NT2/D1 (cell line): ENCODE measurements at regions not wholly inside any gene's neighbourhood (a gene's known extent, or its start where the extent isn't known, plus 50 kb on each side); places are given as distances from the start of the nearest gene placed in this dataset.

Experiments used
- DNase-seq: peaks from one replicate; pipeline ENCODE4 v3.0.0-alpha.2; 2011; ENCODE audit warnings: low read depth, low spot score
- H3K27me3 ChIP-seq: 2 replicates; pipeline ENCODE4 v1.6.0; 2011; ENCODE audit warnings: mild to moderate bottlenecking; ENCODE audit not compliant: insufficient read length, insufficient read depth
- H3K36me3 ChIP-seq: 2 replicates; pipeline ENCODE4 v1.6.1; 2011; ENCODE audit warnings: mild to moderate bottlenecking, low read length, mixed read lengths; ENCODE audit not compliant: insufficient read depth, insufficient read length
- H3K4me1 ChIP-seq: 2 replicates; pipeline ENCODE4 v1.5.1; 2011; ENCODE audit not compliant: insufficient read depth, insufficient read length
- H3K4me3 ChIP-seq: 2 replicates; pipeline ENCODE4 v1.5.1; 2011; ENCODE audit warnings: low read depth; ENCODE audit not compliant: insufficient read length
- H3K9ac ChIP-seq: 2 replicates; pipeline ENCODE4 v1.6.0; 2011; ENCODE audit warnings: low read depth; ENCODE audit not compliant: insufficient read length
- H3K9me3 ChIP-seq: 2 replicates; pipeline ENCODE4 v1.5.1; 2011; ENCODE audit warnings: mild to moderate bottlenecking, low read length; ENCODE audit not compliant: insufficient read depth
- SUZ12 ChIP-seq: IDR thresholded peaks from 2 replicates; pipeline ENCODE4 v1.6.1; 2011; ENCODE audit not compliant: insufficient read length, insufficient read depth; ENCODE audit errors: extremely low read depth
- YY1 ChIP-seq: IDR thresholded peaks from 2 replicates; pipeline ENCODE4 v1.6.1; 2011; ENCODE audit not compliant: insufficient read length, insufficient read depth
- ZNF274 ChIP-seq: IDR thresholded peaks from 2 replicates; pipeline ENCODE4 v1.6.1; 2011; ENCODE audit warnings: mild to moderate bottlenecking, low read depth, low read length

DNA sequence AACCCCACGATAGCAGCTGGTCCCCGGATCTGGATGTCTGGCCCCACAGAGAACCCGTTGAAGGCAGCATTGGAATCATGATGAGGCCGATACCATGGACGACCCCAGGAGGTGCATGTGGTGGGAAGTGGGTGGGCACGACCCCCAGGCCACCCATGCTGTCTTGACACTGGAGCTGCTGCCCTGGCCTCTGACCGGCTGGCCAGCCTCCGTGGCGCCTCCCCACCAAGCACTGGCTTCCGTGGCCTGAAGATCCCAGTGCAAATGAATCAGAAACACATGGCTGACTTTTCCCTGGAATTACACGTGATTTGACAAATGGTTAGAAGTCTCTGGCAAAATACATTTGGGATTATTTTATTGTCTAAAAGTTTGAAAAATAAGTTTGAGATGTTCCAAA is 259.0 kb upstream of the IRX1 start:
- TF ChIP-seq ZNF274 (no peak), YY1 (no peak), SUZ12 (no peak)
- H3K4me3 ChIP-seq = no peak overlapping the region
- H3K9ac ChIP-seq = no peak overlapping the region
- H3K4me1 ChIP-seq = no peaks in the 10 kb centered on the region
- no peaks in the 10 kb centered on the region for H3K27me3 ChIP-seq
- H3K9me3 ChIP-seq = no peaks in the 10 kb centered on the region
- no peak for DNase-seq
- no peaks in the 10 kb centered on the region for H3K36me3 ChIP-seq

DNA sequence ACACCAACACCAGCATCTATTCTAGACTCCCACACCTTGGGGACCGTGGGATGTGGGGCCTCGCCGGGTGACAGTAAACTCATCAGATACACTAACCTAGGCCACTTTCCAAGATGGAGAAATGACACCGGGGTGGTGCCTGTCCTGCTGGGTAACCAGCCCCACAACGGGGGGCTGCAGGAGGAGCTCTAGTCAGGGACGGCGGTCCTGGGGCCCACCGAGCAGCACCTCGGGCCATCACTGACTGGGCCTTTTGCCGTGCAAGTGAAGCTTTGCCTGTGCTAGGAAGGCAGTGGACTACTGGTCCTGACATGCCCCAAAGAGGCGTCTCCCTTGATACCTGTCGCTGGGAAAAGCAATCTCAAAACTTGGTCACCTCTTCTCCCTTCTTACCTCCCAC is 260.3 kb upstream of the IRX1 start:
- no peak overlapping the region for H3K4me3 ChIP-seq
- no peaks in the 10 kb centered on the region for H3K27me3 ChIP-seq
- no peak for DNase-seq
- no peak for TF ChIP-seq ZNF274
- no peaks in the 10 kb centered on the region for H3K9me3 ChIP-seq
- H3K4me1 ChIP-seq = no peaks in the 10 kb centered on the region
- no peak overlapping the region for H3K9ac ChIP-seq
- H3K36me3 ChIP-seq = no peaks in the 10 kb centered on the region

DNA sequence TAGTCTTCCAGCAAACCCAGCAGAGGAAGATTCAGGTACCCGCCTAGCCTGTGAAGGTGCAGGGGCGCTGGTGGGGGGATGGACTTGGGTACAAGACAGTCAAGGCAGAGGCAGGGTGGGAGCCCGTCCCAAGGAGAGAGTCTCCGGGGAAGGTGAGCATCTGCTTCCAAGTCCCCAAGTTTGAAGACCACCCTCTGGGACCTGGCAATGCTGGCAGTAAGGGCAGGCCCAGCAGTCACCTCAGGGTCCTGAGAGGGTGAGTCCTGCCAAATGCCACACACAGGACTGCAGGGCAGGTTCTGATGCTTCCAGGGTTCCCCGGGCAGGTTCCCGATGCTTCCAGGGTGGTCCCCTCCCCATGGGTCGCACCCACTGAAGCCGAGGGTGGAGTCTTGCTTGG is 261.8 kb upstream of the IRX1 start:
- no peaks in the 10 kb centered on the region for H3K27me3 ChIP-seq
- H3K36me3 ChIP-seq = no peaks in the 10 kb centered on the region
- 0 out of 2 replicates have a peak, but pooled peaks cover 3% of the 10 kb centered on the region for H3K9me3 ChIP-seq
- no peak overlapping the region for H3K4me3 ChIP-seq
- no peak for TF ChIP-seq SUZ12
- no peak for TF ChIP-seq YY1
- TF ChIP-seq ZNF274 = no peak
- H3K9ac ChIP-seq = no peak overlapping the region
- no peak for DNase-seq
- H3K4me1 ChIP-seq = no peaks in the 10 kb centered on the region

DNA sequence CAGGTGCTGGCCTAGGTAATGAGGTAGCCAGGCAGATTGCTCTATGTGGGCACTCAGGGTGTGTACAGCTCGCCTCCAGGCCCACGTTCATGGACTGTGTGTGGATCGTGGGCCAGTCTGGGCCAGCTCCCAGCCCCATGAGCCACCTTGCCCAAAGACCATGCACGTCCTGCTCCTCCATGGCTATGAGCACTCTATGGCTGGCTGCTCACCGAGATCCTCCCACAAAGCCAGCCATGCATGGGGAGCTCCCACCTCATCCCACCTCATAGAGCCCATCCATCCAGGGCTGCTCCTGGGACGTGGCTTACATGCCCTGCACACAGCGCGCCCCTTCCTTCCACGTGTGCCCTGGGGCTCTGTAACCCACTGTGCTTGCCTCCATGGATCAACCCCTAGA is 262.5 kb upstream of the IRX1 start:
- DNase-seq = no peak
- H3K9ac ChIP-seq = no peak overlapping the region
- no peaks in the 10 kb centered on the region for H3K4me1 ChIP-seq
- H3K9me3 ChIP-seq = peaks cover 10% of the 10 kb centered on the region; the same call in 1 of the 2 replicates
- TF ChIP-seq ZNF274 = no peak
- no peak overlapping the region for H3K4me3 ChIP-seq
- no peaks in the 10 kb centered on the region for H3K27me3 ChIP-seq
- H3K36me3 ChIP-seq = no peaks in the 10 kb centered on the region

DNA sequence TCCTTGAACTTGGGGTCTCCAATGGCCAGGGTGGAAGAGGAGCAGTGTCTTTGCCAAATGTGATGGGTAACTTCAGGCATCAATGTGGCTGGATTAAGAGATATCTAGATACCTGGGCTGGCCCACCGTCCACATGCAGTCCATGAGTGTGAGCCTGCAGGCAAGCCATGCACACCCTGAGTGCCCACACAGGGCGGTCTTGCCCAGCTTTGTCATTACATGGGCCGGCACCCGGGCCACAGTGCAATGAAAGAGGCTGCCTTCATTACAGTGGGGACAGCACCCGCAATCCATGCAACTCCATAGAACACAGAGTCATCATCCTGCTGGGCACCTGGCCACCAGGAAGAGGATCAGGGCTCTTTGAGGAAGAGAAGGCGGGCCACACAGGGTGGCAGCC is 263.8 kb upstream of the IRX1 start:
- no peaks in the 10 kb centered on the region for H3K27me3 ChIP-seq
- no peak for DNase-seq
- TF ChIP-seq YY1 (no peak), SUZ12 (no peak), ZNF274 (no peak)

DNA sequence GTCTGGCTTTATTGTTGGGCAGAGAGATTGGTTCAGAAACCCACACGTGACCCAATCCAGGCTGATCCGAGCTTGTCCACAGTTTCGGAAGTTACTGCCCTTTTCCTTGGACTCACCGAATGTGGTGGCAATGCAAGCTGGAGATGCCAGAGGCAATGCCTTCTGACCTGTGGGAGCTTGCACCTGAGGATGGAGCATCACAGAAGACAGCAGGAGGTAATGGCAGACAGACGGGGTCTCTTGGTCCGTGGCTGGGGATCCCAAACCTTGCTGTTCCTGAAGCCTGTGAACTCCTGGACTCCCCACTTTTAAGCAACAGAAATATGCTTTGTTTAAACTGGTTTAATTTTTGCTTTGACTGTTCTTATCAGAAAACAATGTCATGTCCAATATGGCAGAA is 265.2 kb upstream of the IRX1 start:
- Histone ChIP-seq H3K4me1 (peaks cover 3% of the 10 kb centered on the region), H3K36me3 (no peaks in the 10 kb centered on the region), H3K27me3 (no peaks in the 10 kb centered on the region), H3K4me3 (no peak overlapping the region), H3K9ac (no peak overlapping the region), H3K9me3 (peaks cover 10% of the 10 kb centered on the region; the same call in 1 of the 2 replicates)
- TF ChIP-seq ZNF274 (no peak), YY1 (no peak), SUZ12 (no peak)
- DNase-seq = no peak

More for the DNA sequence above, 263.8 kb upstream of the IRX1 start:
- H3K9me3 ChIP-seq = peaks cover 10% of the 10 kb centered on the region; the same call in 1 of the 2 replicates
- no peaks in the 10 kb centered on the region for H3K36me3 ChIP-seq
- H3K9ac ChIP-seq = no peak overlapping the region
- H3K4me1 ChIP-seq = peaks cover 1% of the 10 kb centered on the region
- H3K4me3 ChIP-seq = no peak overlapping the region

DNA sequence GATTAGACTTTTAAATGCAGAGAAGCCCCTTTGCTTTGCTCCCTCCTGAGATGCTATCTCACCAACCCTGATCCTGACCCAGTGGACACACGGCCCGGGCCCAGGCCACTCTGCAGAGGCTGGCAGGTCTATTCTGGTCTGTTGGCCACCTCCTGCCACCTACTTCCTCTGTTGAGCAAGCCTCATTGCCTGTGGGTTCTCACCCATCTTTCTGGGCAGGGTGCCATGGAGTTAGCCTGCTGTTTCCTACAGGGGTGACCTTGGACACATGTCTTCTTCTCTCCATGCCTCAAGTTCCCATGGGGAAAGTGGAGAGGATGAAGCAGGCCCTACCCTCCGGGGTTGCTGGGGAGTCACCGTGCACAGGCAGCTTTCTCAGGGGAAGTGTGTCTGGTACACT is 266.2 kb upstream of the IRX1 start:
- H3K4me1 ChIP-seq = peaks cover 3% of the 10 kb centered on the region
- H3K9ac ChIP-seq = no peak overlapping the region
- no peaks in the 10 kb centered on the region for H3K27me3 ChIP-seq
- H3K36me3 ChIP-seq = no peaks in the 10 kb centered on the region
- no peak for DNase-seq
- H3K4me3 ChIP-seq = no peak overlapping the region
- no peak for TF ChIP-seq YY1
- no peak for TF ChIP-seq SUZ12
- H3K9me3 ChIP-seq = peaks cover 10% of the 10 kb centered on the region; the same call in 1 of the 2 replicates

DNA sequence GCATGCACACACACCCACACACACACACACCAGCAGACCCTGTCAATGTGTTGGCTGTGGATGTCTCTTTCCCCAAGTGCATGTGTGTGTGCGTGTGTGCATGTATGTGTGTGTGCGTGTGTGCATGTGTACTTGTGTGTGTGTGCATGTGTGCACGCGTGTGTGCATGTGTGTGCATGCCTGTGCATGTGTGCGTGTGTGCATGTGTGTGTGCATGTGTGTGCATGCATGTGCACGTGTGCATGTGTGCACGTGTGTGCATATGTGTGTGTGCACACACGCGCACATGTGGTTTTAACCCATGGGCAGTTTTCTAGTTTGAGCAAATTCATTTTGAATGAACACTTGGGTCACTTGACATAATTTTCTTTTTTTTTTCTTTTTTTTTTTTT is 268.8 kb upstream of the IRX1 start:
- H3K9me3 ChIP-seq = peaks cover 10% of the 10 kb centered on the region; the same call in 1 of the 2 replicates
- H3K9ac ChIP-seq = no peak overlapping the region

More for the DNA sequence above, 268.8 kb upstream of the IRX1 start:
- DNase-seq = no peak
- TF ChIP-seq SUZ12 (no peak), ZNF274 (no peak), YY1 (no peak)
- no peaks in the 10 kb centered on the region for H3K27me3 ChIP-seq
- H3K4me1 ChIP-seq = peaks cover 5% of the 10 kb centered on the region
- H3K4me3 ChIP-seq = no peak overlapping the region
- H3K36me3 ChIP-seq = no peaks in the 10 kb centered on the region
